K562 (cell line): ENCODE measurements at regions not wholly inside any gene's neighbourhood (a gene's known extent, or its start where the extent isn't known, plus 50 kb on each side); places are given as distances from the start of the nearest gene placed in this dataset.

Source experiments
- CREB1 ChIP-seq, 2 experiments: sonication (generic) in 1 of 2; formaldehyde crosslinking in 1 of 2; IDR thresholded peaks; 2 replicates each; pipeline versions ENCODE4 v1.6.1 to v1.8.0; 2012 to 2022; ENCODE audit warnings: inconsistent platforms in 1 of 2, mild to moderate bottlenecking in 1 of 2, missing genetic modification reagents in 1 of 2, moderate library complexity in 1 of 2
- E2F1 ChIP-seq: sonication (generic); formaldehyde crosslinking; IDR thresholded peaks from 2 replicates; pipeline ENCODE4 v1.8.1; 2023; ENCODE audit warnings: mild to moderate bottlenecking, missing genetic modification reagents, moderate library complexity
- ETS2 ChIP-seq: IDR thresholded peaks from 2 replicates; pipeline ENCODE4 v1.6.1; 2016; ENCODE audit warnings: borderline replicate concordance, missing genetic modification characterization, mild to moderate bottlenecking, moderate library complexity, missing compliant biosample characterization; ENCODE audit not compliant: poor library complexity, severe bottlenecking
- EZH2 ChIP-seq: IDR thresholded peaks from 2 replicates; pipeline ENCODE4 v1.6.1; 2012; ENCODE audit warnings: low read depth, mild to moderate bottlenecking, inconsistent platforms, low read length, borderline replicate concordance
- FOXK2 ChIP-seq, 2 experiments: fragments of 450-650 bp; IDR thresholded peaks in 1 of 2; conservative IDR thresholded peaks in 1 of 2; 2 replicates each; pipeline ENCODE4 v1.6.1; 2016; ENCODE audit warnings: low read depth in 2 of 2, mild to moderate bottlenecking in 1 of 2
- LCOR ChIP-seq: sonication (generic); formaldehyde crosslinking; IDR thresholded peaks from 2 replicates; pipeline ENCODE4 v1.8.0; 2022; ENCODE audit warnings: mild to moderate bottlenecking, missing genetic modification reagents
- USF2 ChIP-seq: sonication (generic); formaldehyde crosslinking; IDR thresholded peaks from 2 replicates; pipeline ENCODE4 v1.5.0; 2020; ENCODE audit warnings: missing genetic modification reagents
- ZNF655 ChIP-seq: fragments of 250-450 bp; sonication (Bioruptor Pico); IDR thresholded peaks from 2 replicates; pipeline ENCODE4 v1.5.0; 2021

GRCh38 chr1:172823534-172823933 lies 164.6 kb downstream of the FASLG start (continued):
- no peak for TF ChIP-seq ETS2 (tag)
- no peak for TF ChIP-seq CREB1 (IDR thresholded peaks at IDR 0.05)
- TF ChIP-seq CREB1 (CRISPR knock-in tag; IDR thresholded peaks at IDR 0.05) = no peak
- TF ChIP-seq FOXK2 (conservative IDR thresholded peaks at IDR 0.05 in 1 of 2, IDR thresholded peaks at IDR 0.05 in 1 of 2; ENCODE audit: low read depth in 2 of 2) = no peak
- no peak for TF ChIP-seq E2F1
- no peak for TF ChIP-seq LCOR
- no peak for TF ChIP-seq USF2
- no peak for TF ChIP-seq ZNF655 (CRISPR knock-in tag)
- TF ChIP-seq EZH2 = no peak
